ENCODE measurements at regions not wholly inside any gene's neighbourhood (a gene's known extent, or its start where the extent isn't known, plus 50 kb on each side); places are given as distances from the start of the nearest gene placed in this dataset.

DNA sequence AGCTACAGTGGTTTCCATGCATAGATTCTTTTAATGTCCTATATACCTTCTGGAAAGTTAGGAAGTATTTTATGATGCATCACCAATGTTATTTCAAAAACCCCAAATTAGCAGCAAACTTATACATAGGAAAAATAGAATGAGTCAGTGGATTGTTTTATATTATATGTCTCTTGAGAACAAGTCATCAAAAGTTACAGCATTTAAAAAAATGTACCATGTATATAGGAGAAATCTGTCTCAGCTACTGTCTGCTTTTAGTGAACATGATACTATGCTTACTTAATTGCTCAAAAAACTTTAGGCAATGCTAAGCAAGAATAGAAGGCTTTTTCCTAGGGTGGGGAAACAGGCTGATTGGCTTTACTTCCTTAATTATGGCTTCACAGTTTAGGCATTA lies 365.3 kb downstream of the SAMD5 start:
- Mint-ChIP-seq H3K27me3 (ENCODE audit: low read depth) (peaks cover 2% of the 10 kb centered on the region), H3K4me3 (no peak overlapping the region), H3K36me3 (no peaks in the 10 kb centered on the region), H3K4me1 (peaks cover 11% of the 10 kb centered on the region), H3K9me3 (no peaks in the 10 kb centered on the region), H3K27ac (no peak overlapping the region)
- DNase-seq (ENCODE audit: low spot score in 2 of 2, unreplicated experiment in 2 of 2): no peak
- TF ChIP-seq, protein P1, sequence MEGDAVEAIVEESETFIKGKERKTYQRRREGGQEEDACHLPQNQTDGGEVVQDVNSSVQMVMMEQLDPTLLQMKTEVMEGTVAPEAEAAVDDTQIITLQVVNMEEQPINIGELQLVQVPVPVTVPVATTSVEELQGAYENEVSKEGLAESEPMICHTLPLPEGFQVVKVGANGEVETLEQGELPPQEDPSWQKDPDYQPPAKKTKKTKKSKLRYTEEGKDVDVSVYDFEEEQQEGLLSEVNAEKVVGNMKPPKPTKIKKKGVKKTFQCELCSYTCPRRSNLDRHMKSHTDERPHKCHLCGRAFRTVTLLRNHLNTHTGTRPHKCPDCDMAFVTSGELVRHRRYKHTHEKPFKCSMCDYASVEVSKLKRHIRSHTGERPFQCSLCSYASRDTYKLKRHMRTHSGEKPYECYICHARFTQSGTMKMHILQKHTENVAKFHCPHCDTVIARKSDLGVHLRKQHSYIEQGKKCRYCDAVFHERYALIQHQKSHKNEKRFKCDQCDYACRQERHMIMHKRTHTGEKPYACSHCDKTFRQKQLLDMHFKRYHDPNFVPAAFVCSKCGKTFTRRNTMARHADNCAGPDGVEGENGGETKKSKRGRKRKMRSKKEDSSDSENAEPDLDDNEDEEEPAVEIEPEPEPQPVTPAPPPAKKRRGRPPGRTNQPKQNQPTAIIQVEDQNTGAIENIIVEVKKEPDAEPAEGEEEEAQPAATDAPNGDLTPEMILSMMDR (IDR thresholded peaks at IDR 0.05; ENCODE audit: unreplicated experiment): no peak

GRCh38 chr6:147874322-147874721 lies 365.8 kb downstream of the SAMD5 start:
- Mint-ChIP-seq H3K27ac (no peak overlapping the region), H3K27me3 (ENCODE audit: low read depth) (peaks cover 2% of the 10 kb centered on the region), H3K36me3 (no peaks in the 10 kb centered on the region), H3K4me3 (no peak overlapping the region), H3K4me1 (peaks cover 6% of the 10 kb centered on the region), H3K9me3 (no peaks in the 10 kb centered on the region)
- DNase-seq (ENCODE audit: low spot score in 2 of 2, unreplicated experiment in 2 of 2): no peak
- TF ChIP-seq, protein P1 (IDR thresholded peaks at IDR 0.05; ENCODE audit: unreplicated experiment): no peak

GRCh38 chr6:147879031-147879580 lies 370.6 kb downstream of the SAMD5 start:
- Mint-ChIP-seq H3K27me3 (ENCODE audit: low read depth) (no peaks in the 10 kb centered on the region), H3K4me1 (no peaks in the 10 kb centered on the region), H3K9me3 (no peaks in the 10 kb centered on the region), H3K36me3 (no peaks in the 10 kb centered on the region), H3K4me3 (no peak overlapping the region), H3K27ac (no peak overlapping the region)
- TF ChIP-seq, protein P1 (IDR thresholded peaks at IDR 0.05; ENCODE audit: unreplicated experiment): no peak
- no peak for DNase-seq (ENCODE audit: low spot score in 2 of 2, unreplicated experiment in 2 of 2)

- Mint-ChIP-seq H3K4me1 (no peaks in the 10 kb centered on the region), H3K36me3 (no peaks in the 10 kb centered on the region), H3K9me3 (no peaks in the 10 kb centered on the region), H3K27ac (no peak overlapping the region), H3K4me3 (no peak overlapping the region), H3K27me3 (ENCODE audit: low read depth) (no peaks in the 10 kb centered on the region)
- no peak for DNase-seq (ENCODE audit: low spot score in 2 of 2, unreplicated experiment in 2 of 2)
- TF ChIP-seq, protein P1 (IDR thresholded peaks at IDR 0.05; ENCODE audit: unreplicated experiment): no peak
Measured at GRCh38 chr6:147881432-147881831, 372.9 kb downstream of the SAMD5 start.

- TF ChIP-seq, protein P1 (IDR thresholded peaks at IDR 0.05; ENCODE audit: unreplicated experiment): no peak
- H3K4me1 Mint-ChIP-seq: peaks cover 13% of the 10 kb centered on the region
- no peaks in the 10 kb centered on the region for H3K27me3 Mint-ChIP-seq (ENCODE audit: low read depth)
- H3K9me3 Mint-ChIP-seq: peaks cover 21% of the 10 kb centered on the region
- no peak overlapping the region for H3K4me3 Mint-ChIP-seq
- H3K36me3 Mint-ChIP-seq: peaks cover 15% of the 10 kb centered on the region
- H3K27ac Mint-ChIP-seq: no peak overlapping the region
- no peak for DNase-seq (ENCODE audit: low spot score in 2 of 2, unreplicated experiment in 2 of 2)
Measured at GRCh38 chr6:147888374-147888773, 379.9 kb downstream of the SAMD5 start.

GRCh38 chr6:147891671-147892070 lies 383.2 kb downstream of the SAMD5 start:
- Mint-ChIP-seq H3K4me3 (no peak overlapping the region), H3K4me1 (peaks cover 13% of the 10 kb centered on the region), H3K36me3 (peaks cover 15% of the 10 kb centered on the region), H3K9me3 (peaks cover 21% of the 10 kb centered on the region), H3K27ac (no peak overlapping the region), H3K27me3 (ENCODE audit: low read depth) (no peaks in the 10 kb centered on the region)
- TF ChIP-seq, protein P1 (IDR thresholded peaks at IDR 0.05; ENCODE audit: unreplicated experiment): no peak
- DNase-seq (ENCODE audit: low spot score in 2 of 2, unreplicated experiment in 2 of 2): no peak

All from mesothelial cell of epicardium (in vitro differentiated cells).